ENCODE measurements at regions not wholly inside any gene's neighbourhood (a gene's known extent, or its start where the extent isn't known, plus 50 kb on each side); places are given as distances from the start of the nearest gene placed in this dataset.

DNA sequence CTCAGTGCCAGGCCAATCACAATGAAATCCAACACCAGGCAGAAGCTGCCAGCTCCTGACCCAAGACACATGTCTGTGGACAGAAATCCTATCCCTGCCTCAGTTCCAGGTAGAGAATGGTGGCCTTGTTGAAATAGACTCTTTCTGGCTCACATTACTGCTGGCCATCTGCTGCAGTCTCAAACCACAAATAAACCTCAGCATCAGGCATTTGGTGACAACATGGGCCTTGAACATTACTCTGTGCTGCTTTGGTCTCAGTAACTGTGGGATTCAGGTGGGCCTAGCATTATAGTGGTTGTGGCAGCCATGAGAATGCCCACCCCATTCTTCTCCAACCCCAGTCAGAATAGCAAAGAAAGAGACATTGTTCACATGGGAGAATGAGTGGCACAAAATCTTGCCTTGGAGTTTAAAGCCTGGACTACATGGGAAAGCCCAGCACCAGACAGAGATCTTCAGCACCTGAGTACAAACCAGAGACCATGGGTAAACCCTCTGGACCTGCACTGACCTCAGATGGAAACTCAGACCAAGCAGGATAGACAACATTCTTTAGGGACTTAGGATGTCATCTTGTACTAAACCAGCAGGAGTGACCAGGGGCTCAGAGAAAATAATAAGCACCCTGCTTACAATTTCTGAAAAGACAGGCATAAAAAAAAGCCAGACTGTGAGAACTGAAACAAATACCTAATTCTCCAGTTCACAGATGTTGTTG lies 50.4 kb upstream of the TRAM1L1 start:
- TF ChIP-seq, protein P1, sequence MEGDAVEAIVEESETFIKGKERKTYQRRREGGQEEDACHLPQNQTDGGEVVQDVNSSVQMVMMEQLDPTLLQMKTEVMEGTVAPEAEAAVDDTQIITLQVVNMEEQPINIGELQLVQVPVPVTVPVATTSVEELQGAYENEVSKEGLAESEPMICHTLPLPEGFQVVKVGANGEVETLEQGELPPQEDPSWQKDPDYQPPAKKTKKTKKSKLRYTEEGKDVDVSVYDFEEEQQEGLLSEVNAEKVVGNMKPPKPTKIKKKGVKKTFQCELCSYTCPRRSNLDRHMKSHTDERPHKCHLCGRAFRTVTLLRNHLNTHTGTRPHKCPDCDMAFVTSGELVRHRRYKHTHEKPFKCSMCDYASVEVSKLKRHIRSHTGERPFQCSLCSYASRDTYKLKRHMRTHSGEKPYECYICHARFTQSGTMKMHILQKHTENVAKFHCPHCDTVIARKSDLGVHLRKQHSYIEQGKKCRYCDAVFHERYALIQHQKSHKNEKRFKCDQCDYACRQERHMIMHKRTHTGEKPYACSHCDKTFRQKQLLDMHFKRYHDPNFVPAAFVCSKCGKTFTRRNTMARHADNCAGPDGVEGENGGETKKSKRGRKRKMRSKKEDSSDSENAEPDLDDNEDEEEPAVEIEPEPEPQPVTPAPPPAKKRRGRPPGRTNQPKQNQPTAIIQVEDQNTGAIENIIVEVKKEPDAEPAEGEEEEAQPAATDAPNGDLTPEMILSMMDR (IDR thresholded peaks at IDR 0.05), result no peak
- no peak for TF ChIP-seq POLR2A (IDR thresholded peaks at IDR 0.05)
